GM12891 (cell line): ENCODE measurements at regions not wholly inside any gene's neighbourhood (a gene's known extent, or its start where the extent isn't known, plus 50 kb on each side); places are given as distances from the start of the nearest gene placed in this dataset.

Source experiments
- PAX5 ChIP-seq: IDR thresholded peaks from 2 replicates; pipeline ENCODE4 v1.6.1; 2011; ENCODE audit warnings: low read length, moderate library complexity, mild to moderate bottlenecking; ENCODE audit not compliant: insufficient read depth, severe bottlenecking
- POLR2A ChIP-seq: IDR thresholded peaks from 2 replicates; pipeline ENCODE4 v1.6.1; 2011; ENCODE audit warnings: low read depth, low read length, control low read depth
- POLR2AphosphoS5 ChIP-seq: IDR thresholded peaks from 2 replicates; pipeline ENCODE4 v1.6.1; 2011; ENCODE audit warnings: low read depth, low read length, control low read depth
- TAF1 ChIP-seq: IDR thresholded peaks from 2 replicates; pipeline ENCODE4 v1.6.1; 2011; ENCODE audit warnings: low read depth, low read length, control low read depth

DNA sequence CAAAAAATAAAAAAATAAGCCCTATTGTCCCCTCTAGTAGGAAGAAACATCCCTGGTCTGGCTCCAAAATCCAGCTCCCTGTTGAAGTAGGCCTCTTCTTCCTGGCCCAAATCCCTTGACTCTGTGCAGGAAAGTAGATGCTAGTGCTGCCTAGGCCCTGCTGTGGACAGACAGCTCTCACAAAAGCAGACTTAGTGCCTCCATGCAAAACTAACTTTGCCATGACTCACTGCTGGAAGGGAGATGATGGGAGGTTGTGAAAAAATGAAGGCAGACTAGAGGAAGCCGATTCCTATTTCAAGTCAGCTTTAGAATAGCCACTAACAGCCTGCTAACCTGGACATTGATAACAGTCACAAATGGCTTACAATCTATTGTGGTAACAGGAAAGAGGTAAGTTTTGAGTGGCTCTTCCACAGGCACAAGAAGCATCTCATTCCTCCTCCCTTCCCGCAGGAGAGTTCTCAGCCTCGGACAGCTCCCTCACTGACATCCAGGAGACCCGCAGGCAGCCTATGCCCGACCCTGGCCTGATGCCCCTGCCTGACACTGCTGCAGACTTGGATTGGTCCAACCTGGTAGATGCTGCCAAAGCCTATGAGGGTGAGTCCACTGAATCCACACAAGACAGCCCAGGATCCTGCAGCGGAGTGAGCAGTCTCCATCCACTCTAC is 198.9 kb upstream of the RGS6 start:
- TF ChIP-seq POLR2A (no peak), TAF1 (no peak), POLR2AphosphoS5 (no peak), PAX5 (no peak)
